ENCODE measurements at regions not wholly inside any gene's neighbourhood (a gene's known extent, or its start where the extent isn't known, plus 50 kb on each side); places are given as distances from the start of the nearest gene placed in this dataset.
"Not testable (repeated sequence)": the region's sequence is repeated elsewhere in the genome, so short reads cannot be mapped to it uniquely, and the experiment has no call there.

GRCh38 chr6:28618898-28619555, 93.3 kb downstream of the GPX5 start:
- POLR2A ChIA-PET = interaction anchor here in 1 of 2 donors (0.6 kb wide), 1 partner anchor 26 kb away, joined by 4 read pairs; no protein-coding TSS in a partner anchor

GRCh38 chr6:28621268-28621667, 95.6 kb downstream of the GPX5 start:
- ATAC-seq (replicated peaks in 1 of 4); CTCF ChIA-PET; POLR2A ChIA-PET; H3K4me1 Mint-ChIP-seq; H3K36me3 ChIP-seq (ENCODE audit: control insufficient read depth in 2 of 2, extremely low read depth in 1 of 2, insufficient read depth in 1 of 2, low read length in 1 of 2); H3K9me3 Mint-ChIP-seq; H3K9me3 ChIP-seq; H3K36me3 Mint-ChIP-seq; H3K27ac ChIP-seq (ENCODE audit: low read length); H3K4me3 Mint-ChIP-seq; H3K27ac Mint-ChIP-seq; H3K4me1 ChIP-seq (ENCODE audit: control insufficient read depth in 1 of 2, extremely low read depth in 1 of 2, insufficient read depth in 2 of 2, low read length in 2 of 2); H3K4me3 ChIP-seq (ENCODE audit: control insufficient read depth in 1 of 2, extremely low read depth in 1 of 2, low read length in 1 of 2); DNase-seq: not testable (repeated sequence)
- 42% methylated on average over 7 of the region's 22 CpGs for WGBS (ENCODE audit: insufficient coverage)
- H3K27me3 ChIP-seq (replicated peaks in 1 of 2; ENCODE audit: control insufficient read depth in 2 of 2, extremely low read depth in 1 of 2, insufficient read depth in 2 of 2, low read length in 1 of 2) = peaks cover 0 to 28% of the 10 kb centered on the region in 2 experiments
- H3K27me3 Mint-ChIP-seq = peaks cover 38 to 44% of the 10 kb centered on the region in 2 donors

More at GRCh38 chr6:28618898-28619555, 93.3 kb downstream of the GPX5 start:
- Mint-ChIP-seq H3K27ac (no peak overlapping the region), H3K36me3 (peaks cover 3% of the 10 kb centered on the region), H3K27me3 (peaks cover 55 to 66% of the 10 kb centered on the region in 2 donors), H3K4me3 (no peak overlapping the region), H3K4me1 (peaks cover 0 to 4% (median 0%) of the 10 kb centered on the region in 3 donors), H3K9me3 (peaks cover 4 to 7% (median 5%) of the 10 kb centered on the region in 3 donors)
- H3K4me1 ChIP-seq (ENCODE audit: control insufficient read depth in 1 of 2, extremely low read depth in 1 of 2, insufficient read depth in 2 of 2, low read length in 2 of 2) = no peaks in the 10 kb centered on the region
- CTCF ChIA-PET = no interaction called here
- H3K27me3 ChIP-seq (replicated peaks in 1 of 2; ENCODE audit: control insufficient read depth in 2 of 2, extremely low read depth in 1 of 2, insufficient read depth in 2 of 2, low read length in 1 of 2) = peaks cover 5 to 41% of the 10 kb centered on the region in 2 experiments
- H3K4me3 ChIP-seq (ENCODE audit: control insufficient read depth in 1 of 2, extremely low read depth in 1 of 2, low read length in 1 of 2) = no peak overlapping the region
- H3K36me3 ChIP-seq (ENCODE audit: control insufficient read depth in 2 of 2, extremely low read depth in 1 of 2, insufficient read depth in 1 of 2, low read length in 1 of 2) = no peaks in the 10 kb centered on the region
- ATAC-seq (replicated peaks in 1 of 4) (no peak), DNase-seq (no peak)
- H3K27ac ChIP-seq (ENCODE audit: low read length) = no peak overlapping the region
- no peaks in the 10 kb centered on the region for H3K9me3 ChIP-seq

- CTCF ChIA-PET = not testable (repeated sequence)
These were observed 97.6 kb downstream of the GPX5 start for GRCh38 chr6:28623242-28623641.

GRCh38 chr6:28626386-28626785, 100.7 kb downstream of the GPX5 start:
- ATAC-seq (replicated peaks in 1 of 4); H3K36me3 ChIP-seq (ENCODE audit: control insufficient read depth in 2 of 2, extremely low read depth in 1 of 2, insufficient read depth in 1 of 2, low read length in 1 of 2); H3K27me3 ChIP-seq (replicated peaks in 1 of 2; ENCODE audit: control insufficient read depth in 2 of 2, extremely low read depth in 1 of 2, insufficient read depth in 2 of 2, low read length in 1 of 2); DNase-seq; H3K4me3 ChIP-seq (ENCODE audit: control insufficient read depth in 1 of 2, extremely low read depth in 1 of 2, low read length in 1 of 2); CTCF ChIA-PET; POLR2A ChIA-PET; H3K27ac ChIP-seq (ENCODE audit: low read length); H3K27ac Mint-ChIP-seq; H3K9me3 Mint-ChIP-seq; H3K9me3 ChIP-seq; H3K4me3 Mint-ChIP-seq; H3K36me3 Mint-ChIP-seq; H3K4me1 Mint-ChIP-seq; H3K4me1 ChIP-seq (ENCODE audit: control insufficient read depth in 1 of 2, extremely low read depth in 1 of 2, insufficient read depth in 2 of 2, low read length in 2 of 2): not testable (repeated sequence)
- peaks cover 23 to 28% of the 10 kb centered on the region in 2 donors for H3K27me3 Mint-ChIP-seq
- WGBS (ENCODE audit: insufficient coverage) = no CpG with 5 or more reads among the region's 2 CpGs

More at GRCh38 chr6:28623242-28623641, 97.6 kb downstream of the GPX5 start:
- H3K9me3 ChIP-seq; H3K4me3 Mint-ChIP-seq; H3K9me3 Mint-ChIP-seq; H3K4me1 Mint-ChIP-seq; H3K36me3 Mint-ChIP-seq; ATAC-seq (replicated peaks in 1 of 4); H3K4me1 ChIP-seq (ENCODE audit: control insufficient read depth in 1 of 2, extremely low read depth in 1 of 2, insufficient read depth in 2 of 2, low read length in 2 of 2); H3K4me3 ChIP-seq (ENCODE audit: control insufficient read depth in 1 of 2, extremely low read depth in 1 of 2, low read length in 1 of 2); H3K36me3 ChIP-seq (ENCODE audit: control insufficient read depth in 2 of 2, extremely low read depth in 1 of 2, insufficient read depth in 1 of 2, low read length in 1 of 2); H3K27ac ChIP-seq (ENCODE audit: low read length); H3K27ac Mint-ChIP-seq; POLR2A ChIA-PET; DNase-seq: not testable (repeated sequence)
- WGBS (ENCODE audit: insufficient coverage) = no CpG with 5 or more reads among the region's 3 CpGs
- H3K27me3 ChIP-seq (replicated peaks in 1 of 2; ENCODE audit: control insufficient read depth in 2 of 2, extremely low read depth in 1 of 2, insufficient read depth in 2 of 2, low read length in 1 of 2) = peaks cover 0 to 17% of the 10 kb centered on the region in 2 experiments
- H3K27me3 Mint-ChIP-seq = peaks cover 31 to 32% of the 10 kb centered on the region in 2 donors

GRCh38 chr6:28632326-28632851, 106.7 kb downstream of the GPX5 start:
- no peaks in the 10 kb centered on the region for H3K36me3 Mint-ChIP-seq
- 100% methylated on average over 1 of the region's 5 CpGs for WGBS (ENCODE audit: insufficient coverage)

GRCh38 chr6:28633445-28634215, 107.9 kb downstream of the GPX5 start:
- no peaks in the 10 kb centered on the region for H3K9me3 Mint-ChIP-seq
- WGBS (ENCODE audit: insufficient coverage) = 66% methylated on average over 18 of the region's 28 CpGs
- peaks cover 13 to 16% (median 14%) of the 10 kb centered on the region in 3 donors for H3K4me1 Mint-ChIP-seq
- peaks cover 66 to 87% of the 10 kb centered on the region in 2 donors for H3K27me3 Mint-ChIP-seq
- H3K4me3 Mint-ChIP-seq = no peak overlapping the region
- Histone ChIP-seq H3K36me3 (ENCODE audit: control insufficient read depth in 2 of 2, extremely low read depth in 1 of 2, insufficient read depth in 1 of 2, low read length in 1 of 2) (no peaks in the 10 kb centered on the region), H3K27ac (ENCODE audit: low read length) (no peak overlapping the region), H3K4me3 (ENCODE audit: control insufficient read depth in 1 of 2, extremely low read depth in 1 of 2, low read length in 1 of 2) (no peak overlapping the region), H3K4me1 (ENCODE audit: control insufficient read depth in 1 of 2, extremely low read depth in 1 of 2, insufficient read depth in 2 of 2, low read length in 2 of 2) (peaks cover 0 to 4% of the 10 kb centered on the region in 2 experiments), H3K9me3 (no peaks in the 10 kb centered on the region), H3K27me3 (replicated peaks in 1 of 2; ENCODE audit: control insufficient read depth in 2 of 2, extremely low read depth in 1 of 2, insufficient read depth in 2 of 2, low read length in 1 of 2) (peaks cover 9 to 40% of the 10 kb centered on the region in 2 experiments)
- no peaks in the 10 kb centered on the region for H3K36me3 Mint-ChIP-seq
- POLR2A ChIA-PET = no interaction called here
- CTCF ChIA-PET = no interaction called here
- no peak for ATAC-seq (replicated peaks in 1 of 4)
- DNase-seq = no peak
- H3K27ac Mint-ChIP-seq = no peak overlapping the region

More at GRCh38 chr6:28632326-28632851, 106.7 kb downstream of the GPX5 start:
- Histone ChIP-seq H3K9me3 (no peaks in the 10 kb centered on the region), H3K36me3 (ENCODE audit: control insufficient read depth in 2 of 2, extremely low read depth in 1 of 2, insufficient read depth in 1 of 2, low read length in 1 of 2) (no peaks in the 10 kb centered on the region), H3K4me3 (ENCODE audit: control insufficient read depth in 1 of 2, extremely low read depth in 1 of 2, low read length in 1 of 2) (no peak overlapping the region), H3K27me3 (replicated peaks in 1 of 2; ENCODE audit: control insufficient read depth in 2 of 2, extremely low read depth in 1 of 2, insufficient read depth in 2 of 2, low read length in 1 of 2) (peaks cover 9 to 33% of the 10 kb centered on the region in 2 experiments), H3K27ac (ENCODE audit: low read length) (no peak overlapping the region), H3K4me1 (ENCODE audit: control insufficient read depth in 1 of 2, extremely low read depth in 1 of 2, insufficient read depth in 2 of 2, low read length in 2 of 2) (peaks cover 0 to 4% of the 10 kb centered on the region in 2 experiments)
- no peak for ATAC-seq (replicated peaks in 1 of 4)
- no peak overlapping the region for H3K4me3 Mint-ChIP-seq
- ChIA-PET POLR2A (no interaction called here), CTCF (no interaction called here)
- no peak for DNase-seq
- peaks cover 66 to 77% of the 10 kb centered on the region in 2 donors for H3K27me3 Mint-ChIP-seq
- peaks cover 13 to 16% (median 14%) of the 10 kb centered on the region in 3 donors for H3K4me1 Mint-ChIP-seq
- no peaks in the 10 kb centered on the region for H3K9me3 Mint-ChIP-seq
- H3K27ac Mint-ChIP-seq = no peak overlapping the region

Measured in T-cell (primary cell).